CD8-positive, alpha-beta memory T cell (primary cell): ENCODE measurements at regions not wholly inside any gene's neighbourhood (a gene's known extent, or its start where the extent isn't known, plus 50 kb on each side); places are given as distances from the start of the nearest gene placed in this dataset.
"Not testable (repeated sequence)": the region's sequence is repeated elsewhere in the genome, so short reads cannot be mapped to it uniquely, and the experiment has no call there.

Experiments
- CTCF ChIA-PET: fragments of 350-600 bp; sonication (Branson Sonifier 250); formaldehyde crosslinking; loops from one replicate; lab custom pipeline; 2021; ENCODE audit warnings: antibody characterized with exemption; lab: Charles Lee
- POLR2A ChIA-PET: fragments of 350-600 bp; sonication (Branson Sonifier 250); formaldehyde crosslinking; loops from one replicate; lab custom pipeline; 2021; ENCODE audit warnings: antibody characterized with exemption; lab: Charles Lee
- DNase-seq, 5 donors: peaks; one replicate each; pipeline versions ENCODE4 v3.0.0 to v3.0.0-alpha.2; 2020 to 2022; ENCODE audit warnings: mixed read lengths in 1 of 5
- H3K27ac ChIP-seq: one replicate; pipeline ENCODE4 v1.7.0; 2013; ENCODE audit warnings: low read depth, mild to moderate bottlenecking, low read length, moderate library complexity
- H3K27me3 ChIP-seq: 2 replicates; pipeline ENCODE4 v1.7.0; 2013; ENCODE audit warnings: low read length, mild to moderate bottlenecking; ENCODE audit not compliant: insufficient read depth, poor library complexity, severe bottlenecking
- H3K36me3 ChIP-seq: 2 replicates; pipeline ENCODE4 v1.7.0; 2013; ENCODE audit warnings: mild to moderate bottlenecking, low read length, moderate library complexity; ENCODE audit not compliant: insufficient read depth
- H3K4me1 ChIP-seq: 2 replicates; pipeline ENCODE4 v1.7.0; 2013; ENCODE audit warnings: mild to moderate bottlenecking, low read length, moderate library complexity; ENCODE audit not compliant: insufficient read depth
- H3K4me3 ChIP-seq: 2 replicates; pipeline ENCODE4 v1.7.0; 2013; ENCODE audit warnings: mild to moderate bottlenecking, low read length
- H3K9me3 ChIP-seq: 2 replicates; pipeline ENCODE4 v1.7.0; 2013; ENCODE audit warnings: mild to moderate bottlenecking, low read length
- H3K27ac Mint-ChIP-seq, 8 donors: one replicate each; pipeline ENCODE4 v1.8.0; 2020 to 2021; ENCODE audit warnings: mixed read lengths in 8 of 8, mild to moderate bottlenecking in 6 of 8, inconsistent platforms in 3 of 8, moderate library complexity in 3 of 8
- H3K27me3 Mint-ChIP-seq, 2 donors: one replicate each; pipeline ENCODE4 v1.8.0; 2020 to 2021; ENCODE audit warnings: mixed read lengths in 2 of 2, mild to moderate bottlenecking in 1 of 2, moderate library complexity in 1 of 2
- H3K36me3 Mint-ChIP-seq, 3 donors: one replicate each; pipeline ENCODE4 v1.8.0; 2020 to 2021; ENCODE audit warnings: mixed read lengths in 3 of 3, inconsistent platforms in 1 of 3, mild to moderate bottlenecking in 1 of 3
- H3K4me1 Mint-ChIP-seq, 3 donors: one replicate each; pipeline ENCODE4 v1.8.0; 2020 to 2021; ENCODE audit warnings: mixed read lengths in 3 of 3, inconsistent platforms in 1 of 3, mild to moderate bottlenecking in 1 of 3
- H3K4me3 Mint-ChIP-seq, 7 donors: one replicate each; pipeline ENCODE4 v1.8.0; 2020 to 2021; ENCODE audit warnings: mixed read lengths in 7 of 7, mild to moderate bottlenecking in 6 of 7, moderate library complexity in 4 of 7, inconsistent platforms in 2 of 7
- H3K9me3 Mint-ChIP-seq, 5 donors: one replicate each; pipeline ENCODE4 v1.8.0; 2020 to 2022; ENCODE audit warnings: mixed read lengths in 5 of 5, mild to moderate bottlenecking in 3 of 5, moderate library complexity in 2 of 5, inconsistent platforms in 1 of 5

- H3K4me3 Mint-ChIP-seq, H3K27ac ChIP-seq, H3K27ac Mint-ChIP-seq, CTCF ChIA-PET, H3K27me3 Mint-ChIP-seq, POLR2A ChIA-PET, H3K4me1 ChIP-seq, H3K9me3 ChIP-seq, H3K36me3 ChIP-seq, H3K4me3 ChIP-seq, H3K27me3 ChIP-seq, H3K9me3 Mint-ChIP-seq, DNase-seq: not testable (repeated sequence)
- peaks cover 0 to 18% (median 6%) of the 10 kb centered on the region in 3 donors for H3K36me3 Mint-ChIP-seq
- H3K4me1 Mint-ChIP-seq = peaks cover 14 to 24% (median 20%) of the 10 kb centered on the region in 3 donors
These were observed 243.7 kb upstream of the KLF3 start for GRCh38 chr4:38420254-38420653.

- Histone ChIP-seq H3K9me3 (no peaks in the 10 kb centered on the region), H3K4me1 (peaks cover 6% of the 10 kb centered on the region), H3K4me3 (no peak overlapping the region), H3K27ac (no peak overlapping the region), H3K27me3 (no peaks in the 10 kb centered on the region), H3K36me3 (no peaks in the 10 kb centered on the region)
- H3K4me1 Mint-ChIP-seq = peaks cover 14 to 20% (median 19%) of the 10 kb centered on the region in 3 donors
- H3K9me3 Mint-ChIP-seq = peaks cover 0 to 6% (median 2%) of the 10 kb centered on the region in 5 donors
- DNase-seq = no peak
- CTCF ChIA-PET = no interaction called here
- peaks cover 0 to 18% (median 6%) of the 10 kb centered on the region in 3 donors for H3K36me3 Mint-ChIP-seq
- POLR2A ChIA-PET = no interaction called here
- H3K27me3 Mint-ChIP-seq = peaks cover 0 to 1% of the 10 kb centered on the region in 2 donors
- peak overlapping the region in 1 of 7 donors; percentile 15 for H3K4me3 Mint-ChIP-seq
- H3K27ac Mint-ChIP-seq = peak overlapping the region in 4 of 8 donors; percentile 28 to 83 (median 52)
These were observed 241.1 kb upstream of the KLF3 start for GRCh38 chr4:38422850-38423249.

- ChIA-PET CTCF (no interaction called here), POLR2A (no interaction called here)
- Histone ChIP-seq H3K27me3 (no peaks in the 10 kb centered on the region), H3K27ac (no peak overlapping the region), H3K36me3 (no peaks in the 10 kb centered on the region), H3K4me3 (no peak overlapping the region), H3K9me3 (no peaks in the 10 kb centered on the region), H3K4me1 (peaks cover 6% of the 10 kb centered on the region)
- H3K27ac Mint-ChIP-seq = no peak overlapping the region
- H3K4me3 Mint-ChIP-seq = no peak overlapping the region
- H3K4me1 Mint-ChIP-seq = peaks cover 14 to 20% (median 19%) of the 10 kb centered on the region in 3 donors
- no peak for DNase-seq
- H3K27me3 Mint-ChIP-seq = peaks cover 0 to 1% of the 10 kb centered on the region in 2 donors
- H3K9me3 Mint-ChIP-seq = peaks cover 0 to 6% (median 2%) of the 10 kb centered on the region in 5 donors
- H3K36me3 Mint-ChIP-seq = peaks cover 0 to 13% (median 4%) of the 10 kb centered on the region in 3 donors
These were observed 239.7 kb upstream of the KLF3 start for GRCh38 chr4:38424151-38424871.

- Mint-ChIP-seq H3K36me3 (no peaks in the 10 kb centered on the region), H3K4me1 (peaks cover 14 to 19% (median 19%) of the 10 kb centered on the region in 3 donors), H3K27me3 (peaks cover 0 to 1% of the 10 kb centered on the region in 2 donors), H3K9me3 (peaks cover 0 to 3% (median 0%) of the 10 kb centered on the region in 5 donors), H3K4me3 (no peak overlapping the region), H3K27ac (no peak overlapping the region)
- H3K9me3 ChIP-seq = no peaks in the 10 kb centered on the region
- DNase-seq = no peak
- H3K27me3 ChIP-seq = no peaks in the 10 kb centered on the region
- ChIA-PET POLR2A (no interaction called here), CTCF (no interaction called here)
- no peak overlapping the region for H3K27ac ChIP-seq
- H3K36me3 ChIP-seq = no peaks in the 10 kb centered on the region
- H3K4me3 ChIP-seq = no peak overlapping the region
- H3K4me1 ChIP-seq = peaks cover 6% of the 10 kb centered on the region
These were observed 237.5 kb upstream of the KLF3 start for GRCh38 chr4:38426532-38426931.

- peaks cover 0 to 32% (median 0%) of the 10 kb centered on the region in 3 donors for H3K36me3 Mint-ChIP-seq
- H3K27ac Mint-ChIP-seq = no peak overlapping the region
- H3K36me3 ChIP-seq = no peaks in the 10 kb centered on the region
- no peaks in the 10 kb centered on the region for H3K4me1 Mint-ChIP-seq
- no peaks in the 10 kb centered on the region for H3K27me3 ChIP-seq
- no peak overlapping the region for H3K27ac ChIP-seq
- no peak for DNase-seq
- no peak overlapping the region for H3K4me3 ChIP-seq
- H3K4me3 Mint-ChIP-seq = no peak overlapping the region
- CTCF ChIA-PET = no interaction called here
- H3K27me3 Mint-ChIP-seq = peaks cover 0 to 4% of the 10 kb centered on the region in 2 donors
- no peaks in the 10 kb centered on the region for H3K9me3 ChIP-seq
- H3K9me3 Mint-ChIP-seq = peaks cover 0 to 11% (median 3%) of the 10 kb centered on the region in 5 donors
- no peaks in the 10 kb centered on the region for H3K4me1 ChIP-seq
- POLR2A ChIA-PET = no interaction called here
These were observed 233.2 kb upstream of the KLF3 start for GRCh38 chr4:38430841-38431240.

GRCh38 chr4:38442073-38442788 lies 221.8 kb upstream of the KLF3 start:
- Histone ChIP-seq H3K9me3 (no peaks in the 10 kb centered on the region), H3K27me3 (no peaks in the 10 kb centered on the region), H3K27ac (no peak overlapping the region), H3K36me3 (no peaks in the 10 kb centered on the region), H3K4me3 (no peak overlapping the region), H3K4me1 (no peaks in the 10 kb centered on the region)
- Mint-ChIP-seq H3K27ac (no peak overlapping the region), H3K27me3 (peaks cover 0 to 7% of the 10 kb centered on the region in 2 donors), H3K4me1 (no peaks in the 10 kb centered on the region), H3K4me3 (no peak overlapping the region), H3K9me3 (peaks cover 3 to 25% (median 11%) of the 10 kb centered on the region in 5 donors), H3K36me3 (peaks cover 0 to 24% (median 5%) of the 10 kb centered on the region in 3 donors)
- ChIA-PET CTCF (interaction anchor here (0.7 kb wide), 1 partner anchor 21 kb away, joined by 3 read pairs; no protein-coding TSS in a partner anchor), POLR2A (no interaction called here)
- no peak for DNase-seq

GRCh38 chr4:38449506-38450174 lies 214.4 kb upstream of the KLF3 start:
- Mint-ChIP-seq H3K4me1 (peaks cover 5 to 29% (median 12%) of the 10 kb centered on the region in 3 donors), H3K36me3 (peaks cover 0 to 34% (median 8%) of the 10 kb centered on the region in 3 donors), H3K9me3 (peaks cover 0 to 12% (median 8%) of the 10 kb centered on the region in 5 donors), H3K27me3 (peaks cover 6 to 20% of the 10 kb centered on the region in 2 donors), H3K27ac (no peak overlapping the region), H3K4me3 (peak overlapping the region in 2 of 7 donors; percentile 5 to 32)
- Histone ChIP-seq H3K9me3 (no peaks in the 10 kb centered on the region), H3K36me3 (no peaks in the 10 kb centered on the region), H3K27ac (no peak overlapping the region), H3K27me3 (no peaks in the 10 kb centered on the region), H3K4me3 (no peak overlapping the region), H3K4me1 (no peaks in the 10 kb centered on the region)
- DNase-seq = no peak
- CTCF ChIA-PET = interaction anchor here (1.2 kb wide), 1 partner anchor 10 kb away, joined by 3 read pairs; no protein-coding TSS in a partner anchor
- POLR2A ChIA-PET = no interaction called here
